Activated B cell treated with CpG ODN at 0.5 μM for 24 hours (primary cell): ENCODE measurements at regions not wholly inside any gene's neighbourhood (a gene's known extent, or its start where the extent isn't known, plus 50 kb on each side); places are given as distances from the start of the nearest gene placed in this dataset.

Experiments used
- ATAC-seq: fragments of 200-7000 bp; cut with Tn5 transposase; one replicate; pipeline ENCODE4 v1.10.0; 2021; ENCODE audit warnings: low read depth, mild to moderate bottlenecking, moderate library complexity
- CTCF ChIA-PET: fragments of 350-600 bp; sonication (Branson Sonifier 250); formaldehyde crosslinking; loops from one replicate; lab custom pipeline; 2021; ENCODE audit warnings: antibody characterized with exemption; lab: Charles Lee
- POLR2A ChIA-PET: fragments of 350-600 bp; sonication (Branson Sonifier 250); formaldehyde crosslinking; loops from one replicate; lab custom pipeline; 2021; ENCODE audit warnings: antibody characterized with exemption; lab: Charles Lee
- DNase-seq: peaks from one replicate; pipeline ENCODE4 v3.0.0; 2022
- H3K27ac Mint-ChIP-seq: one replicate; pipeline ENCODE4 v1.8.0; 2020; ENCODE audit warnings: mixed read lengths
- H3K27me3 Mint-ChIP-seq: one replicate; pipeline ENCODE4 v1.8.0; 2021; ENCODE audit warnings: mixed read lengths
- H3K36me3 Mint-ChIP-seq: one replicate; pipeline ENCODE4 v1.8.0; 2021; ENCODE audit warnings: low read depth, mixed read lengths
- H3K4me1 Mint-ChIP-seq: one replicate; pipeline ENCODE4 v1.8.0; 2021; ENCODE audit warnings: mixed read lengths
- H3K4me3 Mint-ChIP-seq: one replicate; pipeline ENCODE4 v1.8.0; 2020; ENCODE audit warnings: mild to moderate bottlenecking, mixed read lengths
- H3K9me3 Mint-ChIP-seq: one replicate; pipeline ENCODE4 v1.8.0; 2020; ENCODE audit warnings: mixed read lengths
- CTCF ChIP-seq: fragments of 200-600 bp; IDR thresholded peaks from one replicate; pipeline ENCODE4 v1.8.0; 2022; ENCODE audit warnings: antibody characterized with exemption, mild to moderate bottlenecking
- intact Hi-C: fragments of 100-400 bp; cut with micrococcal nuclease; formaldehyde crosslinking; loops from one replicate; pipeline ENCODE4 v1.15.1; 2024

GRCh38 chr13:74571811-74572210, 437.6 kb upstream of the KLF12 start:
- CTCF ChIA-PET: no interaction called here
- intact Hi-C loops: no loop called here

GRCh38 chr13:74570834-74571233, 436.6 kb upstream of the KLF12 start:
- TF ChIP-seq CTCF: no peak
- no peak overlapping the region for H3K27ac Mint-ChIP-seq
- ATAC-seq: no peak
- peaks cover 26% of the 10 kb centered on the region for H3K27me3 Mint-ChIP-seq
- no peaks in the 10 kb centered on the region for H3K36me3 Mint-ChIP-seq
- no peaks in the 10 kb centered on the region for H3K9me3 Mint-ChIP-seq
- ChIA-PET CTCF (no interaction called here), POLR2A (no interaction called here)
- H3K4me3 Mint-ChIP-seq: no peak overlapping the region
- intact Hi-C loops: no loop called here
- no peak for DNase-seq
- H3K4me1 Mint-ChIP-seq: peaks cover 5% of the 10 kb centered on the region

More at GRCh38 chr13:74571811-74572210, 437.6 kb upstream of the KLF12 start:
- Mint-ChIP-seq H3K9me3 (no peaks in the 10 kb centered on the region), H3K27me3 (peaks cover 30% of the 10 kb centered on the region), H3K4me1 (peaks cover 5% of the 10 kb centered on the region), H3K36me3 (no peaks in the 10 kb centered on the region), H3K4me3 (no peak overlapping the region), H3K27ac (no peak overlapping the region)
- no peak for ATAC-seq
- no peak for TF ChIP-seq CTCF
- POLR2A ChIA-PET: no interaction called here
- no peak for DNase-seq

GRCh38 chr13:74570046-74570445, 435.8 kb upstream of the KLF12 start:
- no peak overlapping the region for H3K27ac Mint-ChIP-seq
- no peaks in the 10 kb centered on the region for H3K9me3 Mint-ChIP-seq
- ATAC-seq: no peak
- ChIA-PET POLR2A (no interaction called here), CTCF (no interaction called here)
- intact Hi-C loops: no loop called here
- H3K4me1 Mint-ChIP-seq: no peaks in the 10 kb centered on the region
- H3K27me3 Mint-ChIP-seq: peaks cover 27% of the 10 kb centered on the region
- no peak overlapping the region for H3K4me3 Mint-ChIP-seq
- no peak for DNase-seq
- TF ChIP-seq CTCF: no peak
- H3K36me3 Mint-ChIP-seq: no peaks in the 10 kb centered on the region

- intact Hi-C loops: loop anchor here (10.0 kb wide), 1 partner anchor 434 kb away; the partner anchor contains the start of gene KLF12
- no peak overlapping the region for H3K27ac Mint-ChIP-seq
- TF ChIP-seq CTCF: no peak
Measured at GRCh38 chr13:74569251-74569650, 435.0 kb upstream of the KLF12 start.

GRCh38 chr13:74567485-74567884, 433.3 kb upstream of the KLF12 start:
- H3K27me3 Mint-ChIP-seq: peaks cover 10% of the 10 kb centered on the region
- no peaks in the 10 kb centered on the region for H3K9me3 Mint-ChIP-seq

More at GRCh38 chr13:74569251-74569650, 435.0 kb upstream of the KLF12 start:
- POLR2A ChIA-PET: no interaction called here
- H3K4me3 Mint-ChIP-seq: no peak overlapping the region
- peaks cover 21% of the 10 kb centered on the region for H3K27me3 Mint-ChIP-seq
- no peaks in the 10 kb centered on the region for H3K9me3 Mint-ChIP-seq
- CTCF ChIA-PET: no interaction called here
- no peaks in the 10 kb centered on the region for H3K36me3 Mint-ChIP-seq
- no peaks in the 10 kb centered on the region for H3K4me1 Mint-ChIP-seq
- no peak for DNase-seq
- ATAC-seq: no peak

More at GRCh38 chr13:74567485-74567884, 433.3 kb upstream of the KLF12 start:
- intact Hi-C loops: loop anchor here (10.0 kb wide), 1 partner anchor 433 kb away; the partner anchor contains the start of gene KLF12
- Mint-ChIP-seq H3K36me3 (no peaks in the 10 kb centered on the region), H3K4me1 (no peaks in the 10 kb centered on the region), H3K4me3 (no peak overlapping the region), H3K27ac (no peak overlapping the region)
- TF ChIP-seq CTCF: no peak
- ATAC-seq: no peak
- ChIA-PET POLR2A (no interaction called here), CTCF (no interaction called here)
- no peak for DNase-seq
